GM19043 (cell line): ENCODE measurements at regions not wholly inside any gene's neighbourhood (a gene's known extent, or its start where the extent isn't known, plus 50 kb on each side); places are given as distances from the start of the nearest gene placed in this dataset.
"Not testable (repeated sequence)": the region's sequence is repeated elsewhere in the genome, so short reads cannot be mapped to it uniquely, and the experiment has no call there.

Experiments
- ATAC-seq: cut with Tn5 transposase; IDR thresholded peaks from one replicate; pipeline ENCODE4 v1.9.1; 2021; ENCODE audit warnings: low read depth; ENCODE audit not compliant: unreplicated experiment

- no peak for ATAC-seq
Observed at GRCh38 chr13:54563286-54563685, 1534.7 kb downstream of the OLFM4 start.

GRCh38 chr13:54572037-54572436, 1543.4 kb downstream of the OLFM4 start:
- not testable (repeated sequence) for ATAC-seq

GRCh38 chr13:54573186-54573585, 1544.6 kb downstream of the OLFM4 start:
- no peak for ATAC-seq

- no peak for ATAC-seq
Observed at GRCh38 chr13:54574791-54575190, 1546.2 kb downstream of the OLFM4 start.

GRCh38 chr13:54591540-54591939, 1562.9 kb downstream of the OLFM4 start:
- ATAC-seq, result no peak

- no peak for ATAC-seq
Observed at GRCh38 chr13:54592201-54592600, 1563.6 kb downstream of the OLFM4 start.

- no peak for ATAC-seq
Observed at GRCh38 chr13:54593504-54593903, 1564.9 kb downstream of the OLFM4 start.

- no peak for ATAC-seq
Observed at GRCh38 chr13:54597540-54598088, 1569.0 kb downstream of the OLFM4 start.

- ATAC-seq, result no peak
Observed at GRCh38 chr13:54599413-54599812, 1570.8 kb downstream of the OLFM4 start.

GRCh38 chr13:54606944-54607343, 1578.3 kb downstream of the OLFM4 start:
- no peak for ATAC-seq

GRCh38 chr13:54607421-54607820, 1578.8 kb downstream of the OLFM4 start:
- no peak for ATAC-seq

GRCh38 chr13:54611390-54611789, 1582.8 kb downstream of the OLFM4 start:
- ATAC-seq, result no peak

- no peak for ATAC-seq
Observed at GRCh38 chr13:54614726-54615125, 1586.1 kb downstream of the OLFM4 start.

GRCh38 chr13:54626504-54626903, 1597.9 kb downstream of the OLFM4 start:
- not testable (repeated sequence) for ATAC-seq

GRCh38 chr13:54627646-54628372, 1599.2 kb downstream of the OLFM4 start:
- ATAC-seq, result no peak

- no peak for ATAC-seq
Observed at GRCh38 chr13:54628383-54628782, 1599.8 kb downstream of the OLFM4 start.

GRCh38 chr13:54633456-54633855, 1604.8 kb downstream of the OLFM4 start:
- no peak for ATAC-seq

GRCh38 chr13:54636231-54636630, 1607.6 kb downstream of the OLFM4 start:
- ATAC-seq, result no peak

GRCh38 chr13:54637366-54637765, 1608.8 kb downstream of the OLFM4 start:
- ATAC-seq, result no peak

GRCh38 chr13:54640719-54641118, 1612.1 kb downstream of the OLFM4 start:
- ATAC-seq, result no peak

- no peak for ATAC-seq
Observed at GRCh38 chr13:54643863-54644262, 1615.2 kb downstream of the OLFM4 start.

GRCh38 chr13:54647275-54647674, 1618.7 kb downstream of the OLFM4 start:
- ATAC-seq, result no peak
